IMR-90 (cell line): ENCODE measurements at regions not wholly inside any gene's neighbourhood (a gene's known extent, or its start where the extent isn't known, plus 50 kb on each side); places are given as distances from the start of the nearest gene placed in this dataset.

ENCODE experiments used
- ATAC-seq: fragments of 200-7000 bp; cut with Tn5 transposase; 2 replicates; pipeline ENCODE4 v1.9.1; 2020; ENCODE audit warnings: low read depth, mild to moderate bottlenecking, moderate library complexity
- BruUV-seq: library from RNA; stranded (reverse); fragments of 400-500 nt; replicated peaks from 2 replicates; lab custom pipeline; 2021; lab: Mats Ljungman, UMichigan
- CTCF ChIA-PET: fragments of 300-600 bp; formaldehyde crosslinking; extraction: SDS; loops from one replicate; lab custom pipeline; 2021; ENCODE audit warnings: antibody characterized with exemption; lab: Yijun Ruan, JAX
- POLR2A ChIA-PET: fragments of 300-600 bp; sonication (Branson Sonifier 250); formaldehyde crosslinking; loops from one replicate; lab custom pipeline; 2022; ENCODE audit warnings: antibody characterized with exemption; ENCODE audit not compliant: unreplicated experiment; lab: Charles Lee
- DNase-seq: peaks from one replicate; pipeline ENCODE4 v3.0.0; 2013
- H2AFZ ChIP-seq: replicated peaks from 2 replicates; pipeline ENCODE3; 2013; ENCODE audit warnings: low read length, mild to moderate bottlenecking; ENCODE audit not compliant: poor library complexity
- H2AK5ac ChIP-seq: 2 replicates; pipeline ENCODE4 v1.6.1; 2013; ENCODE audit warnings: low read depth, low read length, inconsistent platforms
- H2AK9ac ChIP-seq: replicated peaks from 2 replicates; pipeline ENCODE3; 2013; ENCODE audit warnings: mild to moderate bottlenecking, low read depth, low read length, moderate library complexity; ENCODE audit not compliant: poor library complexity
- H2BK120ac ChIP-seq: 2 replicates; pipeline ENCODE4 v1.6.1; 2013; ENCODE audit warnings: low read depth, low read length, inconsistent platforms
- H2BK15ac ChIP-seq: 3 replicates; pipeline ENCODE4 v1.6.1; 2013; ENCODE audit warnings: low read depth, low read length, inconsistent platforms
- H2BK20ac ChIP-seq: 2 replicates; pipeline ENCODE4 v1.6.1; 2013; ENCODE audit warnings: low read depth, mild to moderate bottlenecking, inconsistent platforms, low read length, moderate library complexity
- H2BK5ac ChIP-seq: 2 replicates; pipeline ENCODE4 v1.6.1; 2013; ENCODE audit warnings: mild to moderate bottlenecking, low read depth, low read length, inconsistent platforms; ENCODE audit not compliant: poor library complexity, severe bottlenecking
- H3K14ac ChIP-seq: replicated peaks from 2 replicates; pipeline ENCODE4 v1.6.1; 2013; ENCODE audit warnings: low read depth, low read length, inconsistent platforms
- H3K18ac ChIP-seq: 2 replicates; pipeline ENCODE4 v1.6.1; 2013; ENCODE audit warnings: low read depth, low read length, control low read depth
- H3K23ac ChIP-seq: 2 replicates; pipeline ENCODE4 v1.6.1; 2013; ENCODE audit warnings: low read depth, low read length, inconsistent platforms
- H3K27ac ChIP-seq: 2 replicates; pipeline ENCODE4 v1.5.1; 2013; ENCODE audit warnings: mild to moderate bottlenecking, control low read depth, low read length; ENCODE audit not compliant: insufficient read depth
- H3K27me3 ChIP-seq: 2 replicates; pipeline ENCODE4 v1.6.1; 2013; ENCODE audit warnings: low read length; ENCODE audit not compliant: control insufficient read depth, insufficient read depth
- H3K36me3 ChIP-seq: 2 replicates; pipeline ENCODE4 v1.6.1; 2013; ENCODE audit warnings: low read length, mixed read lengths; ENCODE audit not compliant: control insufficient read depth, insufficient read depth
- H3K4ac ChIP-seq: 2 replicates; pipeline ENCODE4 v1.6.1; 2013; ENCODE audit warnings: low read depth, low read length, inconsistent platforms
- H3K4me1 ChIP-seq: 2 replicates; pipeline ENCODE4 v1.6.1; 2013; ENCODE audit warnings: low read length, mixed read lengths; ENCODE audit not compliant: control insufficient read depth, insufficient read depth
- H3K4me2 ChIP-seq: 2 replicates; pipeline ENCODE4 v1.6.1; 2013; ENCODE audit warnings: low read depth, mild to moderate bottlenecking, control low read depth, low read length, moderate library complexity
- H3K4me3 ChIP-seq: 2 replicates; pipeline ENCODE4 v1.5.1; 2013; ENCODE audit warnings: low read depth, mild to moderate bottlenecking, control low read depth, low read length, moderate library complexity; ENCODE audit not compliant: insufficient read depth
- H3K56ac ChIP-seq: 2 replicates; pipeline ENCODE4 v1.6.1; 2013; ENCODE audit warnings: low read length, inconsistent platforms; ENCODE audit not compliant: insufficient read depth; ENCODE audit errors: extremely low read depth
- H3K79me1 ChIP-seq, 2 experiments: 2 replicates each; pipeline ENCODE4 v1.6.1; 2013; ENCODE audit warnings: low read length in 2 of 2, inconsistent platforms in 1 of 2, low read depth in 1 of 2
- H3K9ac ChIP-seq: 2 replicates; pipeline ENCODE4 v1.6.1; 2013; ENCODE audit warnings: low read depth, low read length, control low read depth
- H3K9me1 ChIP-seq: 2 replicates; pipeline ENCODE4 v1.6.1; 2013; ENCODE audit warnings: low read length, inconsistent platforms; ENCODE audit not compliant: insufficient read depth
- H3K9me3 ChIP-seq: 2 replicates; pipeline ENCODE4 v1.6.1; 2013; ENCODE audit warnings: low read length; ENCODE audit not compliant: control insufficient read depth, insufficient read depth
- H4K20me1 ChIP-seq: 2 replicates; pipeline ENCODE4 v1.6.1; 2013; ENCODE audit warnings: low read length, inconsistent platforms; ENCODE audit not compliant: insufficient read depth
- H4K5ac ChIP-seq: 2 replicates; pipeline ENCODE4 v1.6.1; 2013; ENCODE audit warnings: mild to moderate bottlenecking, low read depth, low read length, control low read depth
- H4K8ac ChIP-seq, 2 experiments: 2 replicates each; pipeline ENCODE4 v1.6.1; 2013; ENCODE audit warnings: low read depth in 2 of 2, low read length in 2 of 2, control low read depth in 1 of 2, inconsistent platforms in 1 of 2
- H4K91ac ChIP-seq: 2 replicates; pipeline ENCODE4 v1.6.1; 2013; ENCODE audit warnings: low read depth, low read length, inconsistent platforms; ENCODE audit not compliant: insufficient read depth
- BHLHE40 ChIP-seq: fragments of 150-350 bp; IDR thresholded peaks from 2 replicates; pipeline ENCODE4 v1.6.1; 2016; ENCODE audit warnings: mild to moderate bottlenecking, low read depth, low read length
- CEBPB ChIP-seq: IDR thresholded peaks from 2 replicates; pipeline ENCODE4 v1.6.1; 2012; ENCODE audit warnings: low read depth, low read length, improper control_type of control experiment
- CHD1 ChIP-seq: IDR thresholded peaks from 2 replicates; pipeline ENCODE4 v1.6.1; 2012; ENCODE audit warnings: low read depth, low read length, improper control_type of control experiment
- CTCF ChIP-seq: conservative IDR thresholded peaks from 2 replicates; pipeline ENCODE4 v1.5.1; 2012; ENCODE audit warnings: mild to moderate bottlenecking, low read depth, low read length, improper control_type of control experiment
- ELK1 ChIP-seq: fragments of 150-350 bp; IDR thresholded peaks from 2 replicates; pipeline ENCODE4 v1.6.1; 2016; ENCODE audit warnings: low read depth, mild to moderate bottlenecking, low read length, moderate library complexity, borderline replicate concordance
- FOS ChIP-seq: fragments of 150-350 bp; IDR thresholded peaks from 2 replicates; pipeline ENCODE4 v1.6.1; 2016; ENCODE audit warnings: low read depth, low read length
- MAFK ChIP-seq: IDR thresholded peaks from 2 replicates; pipeline ENCODE4 v1.6.1; 2012; ENCODE audit warnings: low read depth, low read length, improper control_type of control experiment
- MAZ ChIP-seq: IDR thresholded peaks from 2 replicates; pipeline ENCODE4 v1.6.1; 2012; ENCODE audit warnings: low read depth, mild to moderate bottlenecking, low read length, improper control_type of control experiment, moderate library complexity, borderline replicate concordance
- MXI1 ChIP-seq: IDR thresholded peaks from 2 replicates; pipeline ENCODE4 v1.6.1; 2012; ENCODE audit warnings: low read depth, mild to moderate bottlenecking, low read length, moderate library complexity, borderline replicate concordance
- NFE2L2 ChIP-seq: fragments of 150-350 bp; IDR thresholded peaks from 2 replicates; pipeline ENCODE4 v1.6.1; 2016; ENCODE audit warnings: low read depth, mild to moderate bottlenecking, low read length
- POLR2A ChIP-seq: IDR thresholded peaks from 2 replicates; pipeline ENCODE4 v1.6.1; 2012; ENCODE audit warnings: mild to moderate bottlenecking, low read depth, low read length
- RAD21 ChIP-seq: IDR thresholded peaks from 2 replicates; pipeline ENCODE4 v1.6.1; 2012; ENCODE audit warnings: low read length, improper control_type of control experiment
- RCOR1 ChIP-seq: IDR thresholded peaks from 2 replicates; pipeline ENCODE4 v1.6.1; 2012; ENCODE audit warnings: mild to moderate bottlenecking, low read length, improper control_type of control experiment; ENCODE audit not compliant: insufficient replicate concordance
- RFX5 ChIP-seq: IDR thresholded peaks from 2 replicates; pipeline ENCODE4 v1.8.0; 2012; ENCODE audit warnings: low read depth, mild to moderate bottlenecking, low read length, moderate library complexity
- SMC3 ChIP-seq: fragments of 150-350 bp; IDR thresholded peaks from 2 replicates; pipeline ENCODE4 v1.6.1; 2016; ENCODE audit warnings: low read depth, mild to moderate bottlenecking, antibody characterized with exemption, low read length, moderate library complexity
- USF2 ChIP-seq: fragments of 150-350 bp; IDR thresholded peaks from 2 replicates; pipeline ENCODE4 v1.6.1; 2017; ENCODE audit warnings: mild to moderate bottlenecking, antibody characterized with exemption, low read length, low read depth
- WGBS, 2 experiments: methylation state at CpG; one replicate each; pipeline versions ENCODE4 v1.1.5 to v1.1.7; 2013; ENCODE audit warnings: missing lambda C conversion rate in 2 of 2; ENCODE audit not compliant: insufficient read length in 1 of 2; ENCODE audit errors: extremely low coverage in 2 of 2; 5-methylcytosine and 5-hydroxymethylcytosine counted together
- dilution Hi-C: fragments of 300-500 bp; cut with HindIII; formaldehyde crosslinking; loops from one replicate; pipeline ENCODE4 v1.14.3; 2018; ENCODE audit warnings: low sequenced_read_pairs; ENCODE audit not compliant: unreplicated experiment
- in situ Hi-C: fragments of 300-500 bp; cut with MboI; formaldehyde crosslinking; loops from 3 replicates; pipeline ENCODE4 v1.14.3; 2019; ENCODE audit warnings: low sequenced_read_pairs, inconsistent platforms, mixed read lengths
- intact Hi-C: fragments of 100-400 bp; cut with micrococcal nuclease; formaldehyde crosslinking; loops from 2 replicates; pipeline ENCODE4 v1.10.0; 2022

GRCh38 chr7:17719998-17720397 is 220.3 kb downstream of the SNX13 start:
- in situ Hi-C loops, result loop anchor here (25.0 kb wide), 1 partner anchor 1942 kb away; no protein-coding TSS in a partner anchor

More at GRCh38 chr7:17719998-17720397, 220.3 kb downstream of the SNX13 start:
- Histone ChIP-seq H3K36me3 (no peaks in the 10 kb centered on the region), H4K91ac (no peak overlapping the region), H3K9ac (no peak overlapping the region), H4K8ac (no peak overlapping the region), H3K79me1 (no peaks in the 10 kb centered on the region), H3K4ac (no peak overlapping the region), H3K4me3 (no peak overlapping the region), H3K27ac (no peak overlapping the region), H2AK9ac (no peak overlapping the region), H2BK5ac (no peak overlapping the region), H3K56ac (no peak overlapping the region), H3K4me2 (no peak overlapping the region), H3K18ac (no peak overlapping the region), H3K4me1 (no peaks in the 10 kb centered on the region), H3K14ac (no peak overlapping the region), H3K9me3 (no peaks in the 10 kb centered on the region), H4K20me1 (no peaks in the 10 kb centered on the region), H2AFZ (no peak overlapping the region), H2BK120ac (no peak overlapping the region), H2AK5ac (no peak overlapping the region), H3K23ac (no peak overlapping the region), H2BK20ac (no peak overlapping the region), H4K5ac (no peak overlapping the region), H3K9me1 (no peaks in the 10 kb centered on the region), H2BK15ac (no peak overlapping the region), H3K27me3 (no peaks in the 10 kb centered on the region)
- DNase-seq (no peak), ATAC-seq (no peak)
- 88% methylated on average over 4 of the region's 5 CpGs; no CpG with 5 or more reads in 1 of the 2 experiments for WGBS, 2 experiments
- ChIA-PET POLR2A (no interaction called here), CTCF (no interaction called here)
- dilution Hi-C loops, result no loop called here
- intact Hi-C loops, result no loop called here
- TF ChIP-seq MAZ, result no peak
- TF ChIP-seq NFE2L2, result no peak
- TF ChIP-seq CHD1, result no peak
- TF ChIP-seq USF2, result no peak
- no peak for TF ChIP-seq POLR2A
- TF ChIP-seq CTCF, result no peak
- no peak for TF ChIP-seq ELK1
- no peak for TF ChIP-seq BHLHE40
- no peak for TF ChIP-seq RCOR1
- no peak for TF ChIP-seq RFX5
- no peak for TF ChIP-seq RAD21
- no peak for TF ChIP-seq SMC3
- no peak for TF ChIP-seq FOS
- TF ChIP-seq MAFK, result no peak
- TF ChIP-seq MXI1, result no peak
- TF ChIP-seq CEBPB, result no peak
- BruUV-seq, result no TSS peak
